K562 (cell line): ENCODE measurements at regions not wholly inside any gene's neighbourhood (a gene's known extent, or its start where the extent isn't known, plus 50 kb on each side); places are given as distances from the start of the nearest gene placed in this dataset.

Experiments used
- ATAC-seq: fragments of 200-7000 bp; cut with Tn5 transposase; 3 replicates; pipeline ENCODE4 v1.9.1; 2020; ENCODE audit warnings: moderate library complexity
- BruUV-seq: library from RNA; stranded (reverse); fragments of 400-500 nt; replicated peaks from 2 replicates; lab custom pipeline; 2021; lab: Mats Ljungman, UMichigan
- CTCF ChIA-PET: fragments of 300-600 bp; formaldehyde crosslinking; extraction: SDS; loops from one replicate; lab custom pipeline; 2021; ENCODE audit warnings: low intra/inter-chr PET ratio; lab: Yijun Ruan, JAX
- POLR2A ChIA-PET: fragments of 300-600, 350-650 bp; sonication (Branson Sonifier 250); formaldehyde crosslinking; extraction: SDS; loops from one replicate; lab custom pipeline; 2021; ENCODE audit warnings: antibody characterized with exemption, inconsistent platforms; lab: Yijun Ruan, JAX
- DNase-seq, 4 experiments: peaks; one replicate each; pipeline versions ENCODE4 v3.0.0 to v3.0.0-alpha.2; 2011 to 2018; ENCODE audit warnings: low spot score in 3 of 4, mixed read lengths in 3 of 4; ENCODE audit errors: extremely low read depth in 1 of 4
- FAIRE-seq: peaks from 2 replicates; lab custom pipeline; 2011; peaks lifted over from hg19 to GRCh38; lab: Jason Lieb, UNC
- H2AFZ ChIP-seq: 2 replicates; pipeline ENCODE4 v1.6.0; 2011; ENCODE audit warnings: low read depth, low read length, control low read depth, inconsistent platforms
- H3K27ac ChIP-seq: fragments of 200-600 bp; 3 replicates; pipeline ENCODE4 v1.8.0; 2011; ENCODE audit warnings: low read depth, mild to moderate bottlenecking, control low read depth, inconsistent platforms, low read length, moderate library complexity, mixed read lengths; ENCODE audit errors: extremely low read depth
- H3K27me3 ChIP-seq, 2 experiments: fragments of 300-600 bp in 1 of 2; 2 replicates in 1 of 2; 3 replicates in 1 of 2; pipeline versions ENCODE4 v1.6.0 to v1.8.0; 2011; ENCODE audit warnings: inconsistent platforms in 2 of 2, low read length in 2 of 2, mild to moderate bottlenecking in 1 of 2, mixed read lengths in 1 of 2, moderate library complexity in 1 of 2; ENCODE audit not compliant: control insufficient read depth in 2 of 2, insufficient read depth in 2 of 2
- H3K36me3 ChIP-seq: fragments of 300-600 bp; 3 replicates; pipeline ENCODE4 v1.8.0; 2011; ENCODE audit warnings: mild to moderate bottlenecking, low read length, inconsistent platforms; ENCODE audit not compliant: control insufficient read depth, insufficient read depth
- H3K4me1 ChIP-seq, 2 experiments: fragments of 200-600 bp in 1 of 2; replicated peaks in 1 of 2; 2 replicates in 1 of 2; 3 replicates in 1 of 2; pipeline versions ENCODE4 v1.5.1 to v1.8.0; 2011; ENCODE audit warnings: inconsistent platforms in 2 of 2, low read length in 2 of 2, mild to moderate bottlenecking in 1 of 2, mixed read lengths in 1 of 2, moderate library complexity in 1 of 2; ENCODE audit not compliant: control insufficient read depth in 2 of 2, insufficient read depth in 2 of 2
- H3K4me2 ChIP-seq: 2 replicates; pipeline ENCODE4 v1.6.1; 2011; ENCODE audit warnings: low read length, control low read depth, inconsistent platforms, mixed read lengths; ENCODE audit not compliant: insufficient read depth
- H3K4me3 ChIP-seq: fragments of 200-600 bp; sonication (generic), shearing (Covaris generic); 2 replicates; pipeline ENCODE4 v1.5.1; 2016; ENCODE audit warnings: control low read depth, inconsistent platforms
- H3K79me2 ChIP-seq: fragments of 200-600 bp; 3 replicates; pipeline ENCODE4 v1.8.0; 2011; ENCODE audit warnings: low read length, inconsistent platforms; ENCODE audit not compliant: control insufficient read depth, insufficient read depth
- H3K9ac ChIP-seq, 2 experiments: 2 replicates each; pipeline versions ENCODE4 v1.6.0 to v1.6.1; 2011; ENCODE audit warnings: low read depth in 2 of 2, low read length in 2 of 2, control low read depth in 1 of 2, inconsistent platforms in 1 of 2, mild to moderate bottlenecking in 1 of 2, mixed read lengths in 1 of 2; ENCODE audit not compliant: insufficient read depth in 1 of 2
- H3K9me1 ChIP-seq: one replicate; pipeline ENCODE4 v1.6.0; 2011; ENCODE audit warnings: inconsistent platforms, mild to moderate bottlenecking, low read length, moderate library complexity; ENCODE audit not compliant: control insufficient read depth, insufficient read depth
- H3K9me3 ChIP-seq: replicated peaks from 2 replicates; pipeline ENCODE4 v1.5.1; 2011; ENCODE audit warnings: low read depth, low read length, inconsistent platforms; ENCODE audit not compliant: control insufficient read depth, insufficient read depth
- H4K20me1 ChIP-seq: replicated peaks from 2 replicates; pipeline ENCODE4 v1.6.1; 2011; ENCODE audit warnings: low read length, inconsistent platforms, mixed read lengths; ENCODE audit not compliant: control insufficient read depth, insufficient read depth
- CBX3 ChIP-seq, 2 experiments: IDR thresholded peaks; 1 replicate in 1 of 2; 2 replicates in 1 of 2; pipeline ENCODE4 v1.6.1; 2012; ENCODE audit warnings: inconsistent platforms in 2 of 2, low read length in 2 of 2, borderline replicate concordance in 1 of 2, control low read depth in 1 of 2
- CEBPZ ChIP-seq: fragments of 150-350 bp; IDR thresholded peaks from 2 replicates; pipeline ENCODE4 v1.6.1; 2014; ENCODE audit warnings: low read depth, mild to moderate bottlenecking, low read length, borderline replicate concordance
- E2F6 ChIP-seq, 2 experiments: IDR thresholded peaks; 2 replicates each; pipeline ENCODE4 v1.6.1; 2011; ENCODE audit warnings: borderline replicate concordance in 1 of 2, control low read depth in 1 of 2, low read depth in 1 of 2, low read length in 1 of 2, mild to moderate bottlenecking in 1 of 2, mixed read lengths in 1 of 2, moderate library complexity in 1 of 2; ENCODE audit not compliant: insufficient read depth in 1 of 2, insufficient read length in 1 of 2, poor library complexity in 1 of 2, severe bottlenecking in 1 of 2; ENCODE audit errors: extremely low read depth in 1 of 2
- ELK3 ChIP-seq: fragments of 450-650 bp; formaldehyde crosslinking; IDR thresholded peaks from 2 replicates; pipeline ENCODE4 v1.4.0; 2020; ENCODE audit warnings: mild to moderate bottlenecking
- L3MBTL2 ChIP-seq: fragments of 450-650 bp; IDR thresholded peaks from 2 replicates; pipeline ENCODE4 v1.6.1; 2016; ENCODE audit warnings: mild to moderate bottlenecking, moderate library complexity
- MAFG ChIP-seq: fragments of 450-650 bp; conservative IDR thresholded peaks from 2 replicates; pipeline ENCODE4 v1.6.1; 2016; ENCODE audit warnings: missing genetic modification characterization, missing compliant biosample characterization
- NFATC3 ChIP-seq: fragments of 450-650 bp; IDR thresholded peaks from 2 replicates; pipeline ENCODE4 v1.6.1; 2017; ENCODE audit warnings: mild to moderate bottlenecking
- NR4A1 ChIP-seq, 2 experiments: fragments of 250-450 bp in 1 of 2; fragments of 450-650 bp in 1 of 2; sonication (Bioruptor Pico) in 1 of 2; IDR thresholded peaks; 2 replicates each; pipeline versions ENCODE4 v1.4.0 to v1.6.1; 2016 to 2020; ENCODE audit warnings: mild to moderate bottlenecking in 2 of 2, missing compliant biosample characterization in 1 of 2, missing genetic modification characterization in 1 of 2, moderate library complexity in 1 of 2
- POLR3G ChIP-seq: IDR thresholded peaks from 2 replicates; pipeline ENCODE4 v1.6.1; 2011; ENCODE audit not compliant: insufficient read length, insufficient replicate concordance; ENCODE audit errors: extremely low read depth
- SIRT6 ChIP-seq: IDR thresholded peaks from one replicate; pipeline ENCODE4 v1.6.1; 2012; ENCODE audit warnings: low read depth, mild to moderate bottlenecking, control low read depth, inconsistent platforms, low read length, moderate library complexity
- ZNF263 ChIP-seq: sonication (generic); formaldehyde crosslinking; IDR thresholded peaks from 2 replicates; pipeline ENCODE4 v1.8.0; 2022; ENCODE audit warnings: mild to moderate bottlenecking, missing genetic modification reagents, borderline replicate concordance
- ZNF311 ChIP-seq: fragments of 250-450 bp; sonication (Bioruptor Pico); IDR thresholded peaks from 2 replicates; pipeline ENCODE4 v1.4.0; 2020; ENCODE audit warnings: mild to moderate bottlenecking, moderate library complexity
- WGBS: fragments of 100-300 bp; shearing (Covaris generic); methylation state at CpG from one replicate; pipeline ENCODE4 v1.1.6; 2016; ENCODE audit warnings: low coverage, mixed read lengths; ENCODE audit not compliant: insufficient coverage; ENCODE audit errors: missing lambda C conversion rate; 5-methylcytosine and 5-hydroxymethylcytosine counted together
- in situ Hi-C: fragments of 300-500 bp; cut with MboI; formaldehyde crosslinking; loops from 4 replicates; pipeline ENCODE4 v1.15.0; 2018; ENCODE audit warnings: inconsistent platforms, mixed read lengths
- intact Hi-C: fragments of 100-400 bp; cut with micrococcal nuclease; formaldehyde crosslinking; loops from 2 replicates; pipeline ENCODE4 v1.14.2; 2022

GRCh38 chr4:63085091-63085490 lies 1324.2 kb downstream of the TECRL start (continued):
- TF ChIP-seq NR4A1 (CRISPR knock-in tag; IDR thresholded peaks at IDR 0.05) (no peak), NR4A1 (tag; IDR thresholded peaks at IDR 0.05) (no peak), NFATC3 (no peak), E2F6 (IDR thresholded peaks at IDR 0.05; ENCODE audit: borderline replicate concordance in 1 of 2, extremely low read depth in 1 of 2, insufficient read depth in 1 of 2, insufficient read length in 1 of 2, low read depth in 1 of 2, low read length in 1 of 2, poor library complexity in 1 of 2, severe bottlenecking in 1 of 2) (no peak), ZNF263 (CRISPR knock-in tag) (no peak)

GRCh38 chr4:63080934-63081333 lies 1328.3 kb downstream of the TECRL start:
- H3K36me3 ChIP-seq, result no peaks in the 10 kb centered on the region
- intact Hi-C loops, result no loop called here

More at GRCh38 chr4:63080934-63081333, 1328.3 kb downstream of the TECRL start:
- no peak for DNase-seq
- H3K27me3 ChIP-seq, result no peaks in the 10 kb centered on the region
- H3K79me2 ChIP-seq, result no peaks in the 10 kb centered on the region
- no peak overlapping the region for H3K4me3 ChIP-seq
- H3K27ac ChIP-seq, result no peak overlapping the region
- in situ Hi-C loops, result no loop called here
- 0% methylated on average over 1 of the region's 1 CpG for WGBS
- TF ChIP-seq POLR3G, result no peak
- TF ChIP-seq ZNF311 (CRISPR knock-in tag), result no peak
- TF ChIP-seq CEBPZ, result no peak
- no peak for TF ChIP-seq SIRT6
- no peak for TF ChIP-seq CBX3 (IDR thresholded peaks at IDR 0.05; ENCODE audit: borderline replicate concordance in 1 of 2, low read length in 2 of 2)
- no peak for TF ChIP-seq ELK3 (CRISPR knock-in tag)
- no peak for TF ChIP-seq MAFG (tag)
- no peak for TF ChIP-seq L3MBTL2
- no peaks in the 10 kb centered on the region for H3K4me1 ChIP-seq
- H3K9me3 ChIP-seq, result no peaks in the 10 kb centered on the region
- no peak overlapping the region for H2AFZ ChIP-seq
- ATAC-seq, result no peak
- H3K9ac ChIP-seq, result no peak overlapping the region
- no peak overlapping the region for H3K4me2 ChIP-seq
- no peak for FAIRE-seq
- ChIA-PET CTCF (no interaction called here), POLR2A (no interaction called here)
- BruUV-seq, result no TSS peak
- H4K20me1 ChIP-seq, result no peaks in the 10 kb centered on the region
- no peaks in the 10 kb centered on the region for H3K9me1 ChIP-seq
